GM12878 (cell line): ENCODE measurements at regions not wholly inside any gene's neighbourhood (a gene's known extent, or its start where the extent isn't known, plus 50 kb on each side); places are given as distances from the start of the nearest gene placed in this dataset.

ENCODE experiments used
- ATAC-seq: fragments of 200-7000 bp; cut with Tn5 transposase; 3 replicates; pipeline ENCODE4 v1.9.1; 2020; ENCODE audit warnings: mild to moderate bottlenecking, moderate library complexity
- BruUV-seq: library from RNA; stranded (reverse); fragments of 400-500 nt; replicated peaks from 2 replicates; lab custom pipeline; 2021; lab: Mats Ljungman, UMichigan
- CTCF ChIA-PET: fragments of 300-600 bp; sonication (Branson Sonifier 250); formaldehyde crosslinking; extraction: SDS; loops from one replicate; lab custom pipeline; 2021; ENCODE audit warnings: inconsistent platforms; lab: Yijun Ruan, JAX
- POLR2A ChIA-PET: fragments of 350-600 bp; formaldehyde crosslinking; extraction: SDS; loops from one replicate; lab custom pipeline; 2021; ENCODE audit warnings: inconsistent platforms; lab: Charles Lee
- RAD21 ChIA-PET: fragments of 300-600 bp; sonication (Branson Sonifier 250); formaldehyde crosslinking; loops from one replicate; lab custom pipeline; 2023; ENCODE audit warnings: antibody characterized with exemption; ENCODE audit not compliant: unreplicated experiment; lab: Charles Lee
- SMC1A ChIA-PET: fragments of 300-600 bp; sonication (Branson Sonifier 250); formaldehyde crosslinking; loops from one replicate; lab custom pipeline; 2023; ENCODE audit not compliant: unreplicated experiment, uncharacterized antibody; lab: Charles Lee
- DNase-seq: peaks from one replicate; pipeline ENCODE4 v3.0.0-alpha.2; 2011; ENCODE audit warnings: low read depth, low spot score
- FAIRE-seq: peaks from 3 replicates; lab custom pipeline; 2011; peaks lifted over from hg19 to GRCh38; lab: Jason Lieb, UNC
- H2AFZ ChIP-seq: 2 replicates; pipeline ENCODE4 v1.6.0; 2011; ENCODE audit warnings: low read depth, low read length, control low read depth; ENCODE audit not compliant: control insufficient read depth
- H3K27ac ChIP-seq: 2 replicates; pipeline ENCODE4 v1.5.1; 2011; ENCODE audit warnings: control low read depth; ENCODE audit not compliant: control insufficient read depth, insufficient read depth
- H3K27me3 ChIP-seq, 2 experiments: replicated peaks in 1 of 2; 2 replicates each; pipeline versions ENCODE4 v1.6.0 to v1.6.1; 2011; ENCODE audit warnings: low read length in 1 of 2; ENCODE audit not compliant: control insufficient read depth in 2 of 2, insufficient read depth in 2 of 2
- H3K36me3 ChIP-seq, 2 experiments: 2 replicates each; pipeline ENCODE4 v1.5.1; 2011; ENCODE audit warnings: low read length in 1 of 2; ENCODE audit not compliant: control insufficient read depth in 2 of 2, insufficient read depth in 2 of 2
- H3K4me1 ChIP-seq: 2 replicates; pipeline ENCODE4 v1.6.1; 2011; ENCODE audit warnings: mild to moderate bottlenecking, low read length, moderate library complexity, mixed read lengths; ENCODE audit not compliant: control insufficient read depth, insufficient read depth
- H3K4me2 ChIP-seq: 2 replicates; pipeline ENCODE4 v1.6.0; 2011; ENCODE audit warnings: control low read depth; ENCODE audit not compliant: control insufficient read depth, insufficient read depth
- H3K4me3 ChIP-seq: fragments of 200-600 bp; sonication (generic); 2 replicates; pipeline ENCODE4 v1.5.1; 2016
- H3K79me2 ChIP-seq: 2 replicates; pipeline ENCODE4 v1.6.0; 2011; ENCODE audit warnings: low read length; ENCODE audit not compliant: control insufficient read depth, insufficient read depth
- H3K9ac ChIP-seq: 2 replicates; pipeline ENCODE4 v1.8.0; 2011; ENCODE audit warnings: low read length, control low read depth, mixed read lengths; ENCODE audit not compliant: control insufficient read depth, insufficient read depth
- H3K9me3 ChIP-seq: replicated peaks from 3 replicates; pipeline ENCODE4 v1.5.1; 2011; ENCODE audit warnings: mild to moderate bottlenecking, low read length; ENCODE audit not compliant: control insufficient read depth, insufficient read depth
- H4K20me1 ChIP-seq: 2 replicates; pipeline ENCODE4 v1.6.0; 2011; ENCODE audit not compliant: control insufficient read depth, insufficient read depth
- ATF3 ChIP-seq: IDR thresholded peaks from 2 replicates; pipeline ENCODE4 v1.6.1; 2011; ENCODE audit warnings: low read depth, mild to moderate bottlenecking, low read length, moderate library complexity, borderline replicate concordance; ENCODE audit errors: extremely low read depth
- EED ChIP-seq: sonication (generic); IDR thresholded peaks from 2 replicates; pipeline ENCODE4 v1.6.1; 2016; ENCODE audit warnings: antibody characterized with exemption, low read depth
- FOXK2 ChIP-seq: fragments of 450-650 bp; IDR thresholded peaks from 2 replicates; pipeline ENCODE4 v1.6.1; 2017; ENCODE audit warnings: mild to moderate bottlenecking, moderate library complexity
- HCFC1 ChIP-seq: fragments of 150-350 bp; IDR thresholded peaks from 2 replicates; pipeline ENCODE4 v1.6.1; 2014; ENCODE audit warnings: low read length
- IKZF1 ChIP-seq: fragments of 450-650 bp; conservative IDR thresholded peaks from 2 replicates; pipeline ENCODE4 v1.6.1; 2017; ENCODE audit warnings: antibody characterized with exemption, mild to moderate bottlenecking
- MEF2A ChIP-seq: IDR thresholded peaks from 2 replicates; pipeline ENCODE4 v1.6.1; 2011; ENCODE audit warnings: low read depth, mild to moderate bottlenecking, low read length, moderate library complexity; ENCODE audit not compliant: insufficient read depth
- MLLT1 ChIP-seq: fragments of 450-650 bp; IDR thresholded peaks from 2 replicates; pipeline ENCODE4 v1.6.1; 2016; ENCODE audit warnings: mild to moderate bottlenecking
- SMAD1 ChIP-seq: fragments of 450-650 bp; IDR thresholded peaks from 2 replicates; pipeline ENCODE4 v1.6.1; 2018; ENCODE audit warnings: mild to moderate bottlenecking, low read depth; ENCODE audit not compliant: partially characterized antibody
- SPI1 ChIP-seq: IDR thresholded peaks from 2 replicates; pipeline ENCODE4 v1.6.1; 2011; ENCODE audit warnings: low read depth, mild to moderate bottlenecking, low read length, moderate library complexity, borderline replicate concordance; ENCODE audit not compliant: insufficient read depth
- TAF1 ChIP-seq: IDR thresholded peaks from 2 replicates; pipeline ENCODE4 v1.6.1; 2011; ENCODE audit warnings: mild to moderate bottlenecking, low read depth, low read length, borderline replicate concordance
- ZNF217 ChIP-seq: fragments of 450-650 bp; IDR thresholded peaks from 2 replicates; pipeline ENCODE4 v1.6.1; 2017; ENCODE audit warnings: antibody characterized with exemption, mild to moderate bottlenecking
- ZNF24 ChIP-seq: fragments of 450-650 bp; IDR thresholded peaks from 2 replicates; pipeline ENCODE4 v1.6.1; 2017; ENCODE audit warnings: antibody characterized with exemption, mild to moderate bottlenecking
- WGBS: methylation state at CpG from one replicate; pipeline ENCODE4 v1.1.6; 2016; ENCODE audit warnings: low lambda C conversion rate; ENCODE audit not compliant: insufficient replicate concordance, insufficient coverage; ENCODE audit errors: missing lambda C conversion rate; 5-methylcytosine and 5-hydroxymethylcytosine counted together
- in situ Hi-C: fragments of 300-500 bp; cut with MboI; formaldehyde crosslinking; loops from 9 replicates; pipeline ENCODE4 v1.14.3; 2018; ENCODE audit warnings: mixed read lengths
- intact Hi-C: fragments of 100-400 bp; cut with micrococcal nuclease; formaldehyde crosslinking; loops from one replicate; pipeline ENCODE4 v1.14.2; 2022; ENCODE audit not compliant: unreplicated experiment
- TF ChIP-seq, protein P1 (sequence below): IDR thresholded peaks from 2 replicates; pipeline ENCODE4 v1.6.1; 2012; ENCODE audit warnings: improper control_type of control experiment, low read depth, low read length; ENCODE audit not compliant: insufficient replicate concordance
- TF ChIP-seq, protein P2 (sequence below): fragments of 450-650 bp; IDR thresholded peaks from 2 replicates; pipeline ENCODE4 v1.6.1; 2016; ENCODE audit warnings: mild to moderate bottlenecking, moderate library complexity, borderline replicate concordance

DNA sequence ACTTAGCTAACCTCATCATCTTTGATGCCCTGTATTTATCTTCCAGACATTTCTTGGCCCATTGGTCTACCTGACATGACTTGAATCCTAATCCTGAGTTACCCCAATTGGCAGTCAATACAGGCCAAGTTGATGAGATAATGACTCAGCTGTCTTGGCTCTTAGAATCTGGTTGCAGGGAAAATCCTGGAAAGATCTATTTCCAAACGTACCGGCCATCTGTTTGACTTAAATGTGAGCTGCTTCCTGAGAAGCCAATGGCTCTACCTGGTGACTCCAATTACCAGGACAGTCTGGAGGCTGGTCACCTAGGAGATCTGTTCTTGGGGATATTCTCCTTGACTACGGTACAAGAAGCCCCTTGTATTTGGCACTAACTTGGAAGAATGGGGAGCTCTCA lies 475.2 kb upstream of the BRINP1 start:
- in situ Hi-C loops (no loop called here), intact Hi-C loops (no loop called here)
- ATAC-seq (no peak), DNase-seq (no peak), FAIRE-seq (no peak)
- CTCF ChIA-PET: no interaction called here
- Histone ChIP-seq H3K27ac (no peak overlapping the region), H3K79me2 (no peaks in the 10 kb centered on the region), H3K4me3 (no peak overlapping the region), H3K36me3 (no peaks in the 10 kb centered on the region), H2AFZ (no peak overlapping the region), H3K4me2 (no peak overlapping the region), H3K4me1 (no peaks in the 10 kb centered on the region), H3K9ac (no peak overlapping the region), H3K9me3 (no peaks in the 10 kb centered on the region), H3K27me3 (no peaks in the 10 kb centered on the region), H4K20me1 (no peaks in the 10 kb centered on the region)
- POLR2A ChIA-PET: no interaction called here
- SMC1A ChIA-PET: no interaction called here
- RAD21 ChIA-PET: no interaction called here
- WGBS: 31% methylated on average over 3 of the region's 3 CpGs
- TF ChIP-seq FOXK2: no peak
- TF ChIP-seq, protein P1, sequence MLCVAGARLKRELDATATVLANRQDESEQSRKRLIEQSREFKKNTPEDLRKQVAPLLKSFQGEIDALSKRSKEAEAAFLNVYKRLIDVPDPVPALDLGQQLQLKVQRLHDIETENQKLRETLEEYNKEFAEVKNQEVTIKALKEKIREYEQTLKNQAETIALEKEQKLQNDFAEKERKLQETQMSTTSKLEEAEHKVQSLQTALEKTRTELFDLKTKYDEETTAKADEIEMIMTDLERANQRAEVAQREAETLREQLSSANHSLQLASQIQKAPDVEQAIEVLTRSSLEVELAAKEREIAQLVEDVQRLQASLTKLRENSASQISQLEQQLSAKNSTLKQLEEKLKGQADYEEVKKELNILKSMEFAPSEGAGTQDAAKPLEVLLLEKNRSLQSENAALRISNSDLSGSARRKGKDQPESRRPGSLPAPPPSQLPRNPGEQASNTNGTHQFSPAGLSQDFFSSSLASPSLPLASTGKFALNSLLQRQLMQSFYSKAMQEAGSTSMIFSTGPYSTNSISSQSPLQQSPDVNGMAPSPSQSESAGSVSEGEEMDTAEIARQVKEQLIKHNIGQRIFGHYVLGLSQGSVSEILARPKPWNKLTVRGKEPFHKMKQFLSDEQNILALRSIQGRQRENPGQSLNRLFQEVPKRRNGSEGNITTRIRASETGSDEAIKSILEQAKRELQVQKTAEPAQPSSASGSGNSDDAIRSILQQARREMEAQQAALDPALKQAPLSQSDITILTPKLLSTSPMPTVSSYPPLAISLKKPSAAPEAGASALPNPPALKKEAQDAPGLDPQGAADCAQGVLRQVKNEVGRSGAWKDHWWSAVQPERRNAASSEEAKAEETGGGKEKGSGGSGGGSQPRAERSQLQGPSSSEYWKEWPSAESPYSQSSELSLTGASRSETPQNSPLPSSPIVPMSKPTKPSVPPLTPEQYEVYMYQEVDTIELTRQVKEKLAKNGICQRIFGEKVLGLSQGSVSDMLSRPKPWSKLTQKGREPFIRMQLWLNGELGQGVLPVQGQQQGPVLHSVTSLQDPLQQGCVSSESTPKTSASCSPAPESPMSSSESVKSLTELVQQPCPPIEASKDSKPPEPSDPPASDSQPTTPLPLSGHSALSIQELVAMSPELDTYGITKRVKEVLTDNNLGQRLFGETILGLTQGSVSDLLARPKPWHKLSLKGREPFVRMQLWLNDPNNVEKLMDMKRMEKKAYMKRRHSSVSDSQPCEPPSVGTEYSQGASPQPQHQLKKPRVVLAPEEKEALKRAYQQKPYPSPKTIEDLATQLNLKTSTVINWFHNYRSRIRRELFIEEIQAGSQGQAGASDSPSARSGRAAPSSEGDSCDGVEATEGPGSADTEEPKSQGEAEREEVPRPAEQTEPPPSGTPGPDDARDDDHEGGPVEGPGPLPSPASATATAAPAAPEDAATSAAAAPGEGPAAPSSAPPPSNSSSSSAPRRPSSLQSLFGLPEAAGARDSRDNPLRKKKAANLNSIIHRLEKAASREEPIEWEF: no peak
- TF ChIP-seq ZNF24: no peak
- TF ChIP-seq, protein P2, sequence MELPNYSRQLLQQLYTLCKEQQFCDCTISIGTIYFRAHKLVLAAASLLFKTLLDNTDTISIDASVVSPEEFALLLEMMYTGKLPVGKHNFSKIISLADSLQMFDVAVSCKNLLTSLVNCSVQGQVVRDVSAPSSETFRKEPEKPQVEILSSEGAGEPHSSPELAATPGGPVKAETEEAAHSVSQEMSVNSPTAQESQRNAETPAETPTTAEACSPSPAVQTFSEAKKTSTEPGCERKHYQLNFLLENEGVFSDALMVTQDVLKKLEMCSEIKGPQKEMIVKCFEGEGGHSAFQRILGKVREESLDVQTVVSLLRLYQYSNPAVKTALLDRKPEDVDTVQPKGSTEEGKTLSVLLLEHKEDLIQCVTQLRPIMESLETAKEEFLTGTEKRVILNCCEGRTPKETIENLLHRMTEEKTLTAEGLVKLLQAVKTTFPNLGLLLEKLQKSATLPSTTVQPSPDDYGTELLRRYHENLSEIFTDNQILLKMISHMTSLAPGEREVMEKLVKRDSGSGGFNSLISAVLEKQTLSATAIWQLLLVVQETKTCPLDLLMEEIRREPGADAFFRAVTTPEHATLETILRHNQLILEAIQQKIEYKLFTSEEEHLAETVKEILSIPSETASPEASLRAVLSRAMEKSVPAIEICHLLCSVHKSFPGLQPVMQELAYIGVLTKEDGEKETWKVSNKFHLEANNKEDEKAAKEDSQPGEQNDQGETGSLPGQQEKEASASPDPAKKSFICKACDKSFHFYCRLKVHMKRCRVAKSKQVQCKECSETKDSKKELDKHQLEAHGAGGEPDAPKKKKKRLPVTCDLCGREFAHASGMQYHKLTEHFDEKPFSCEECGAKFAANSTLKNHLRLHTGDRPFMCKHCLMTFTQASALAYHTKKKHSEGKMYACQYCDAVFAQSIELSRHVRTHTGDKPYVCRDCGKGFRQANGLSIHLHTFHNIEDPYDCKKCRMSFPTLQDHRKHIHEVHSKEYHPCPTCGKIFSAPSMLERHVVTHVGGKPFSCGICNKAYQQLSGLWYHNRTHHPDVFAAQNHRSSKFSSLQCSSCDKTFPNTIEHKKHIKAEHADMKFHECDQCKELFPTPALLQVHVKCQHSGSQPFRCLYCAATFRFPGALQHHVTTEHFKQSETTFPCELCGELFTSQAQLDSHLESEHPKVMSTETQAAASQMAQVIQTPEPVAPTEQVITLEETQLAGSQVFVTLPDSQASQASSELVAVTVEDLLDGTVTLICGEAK: no peak
- no peak for TF ChIP-seq TAF1
- no peak for TF ChIP-seq HCFC1
- no peak for TF ChIP-seq ZNF217
- TF ChIP-seq SPI1: no peak
- TF ChIP-seq ATF3: no peak
- no peak for TF ChIP-seq MEF2A
- TF ChIP-seq IKZF1: no peak
- no peak for TF ChIP-seq SMAD1
- TF ChIP-seq EED: no peak
- no peak for TF ChIP-seq MLLT1
- no TSS peak for BruUV-seq
